ENCODE measurements at regions not wholly inside any gene's neighbourhood (a gene's known extent, or its start where the extent isn't known, plus 50 kb on each side); places are given as distances from the start of the nearest gene placed in this dataset.

- DNase-seq (ENCODE audit: low spot score), result no peak
- H3K9me3 Mint-ChIP-seq, result no peaks in the 10 kb centered on the region
- H3K4me3 Mint-ChIP-seq (ENCODE audit: low read depth), result peak overlapping the region; percentile 32
- peak overlapping the region; percentile 15 for H3K27ac Mint-ChIP-seq
- peaks cover 25% of the 10 kb centered on the region for H3K4me1 Mint-ChIP-seq (ENCODE audit: low read depth)
- intact Hi-C loops (cut with micrococcal nuclease), result loop anchor here (5.0 kb wide), 2 partner anchors 38 to 117 kb away; no protein-coding TSS in a partner anchor
- H3K36me3 Mint-ChIP-seq (ENCODE audit: low read depth), result no peaks in the 10 kb centered on the region
- peaks cover 12% of the 10 kb centered on the region for H3K27me3 Mint-ChIP-seq (ENCODE audit: low read depth)
Observed at GRCh38 chr3:72099326-72100079, 314.6 kb upstream of the PROK2 start.

GRCh38 chr3:72097053-72097452 lies 312.1 kb upstream of the PROK2 start:
- Mint-ChIP-seq H3K27me3 (ENCODE audit: low read depth) (peaks cover 21% of the 10 kb centered on the region), H3K4me3 (ENCODE audit: low read depth) (no peak overlapping the region), H3K27ac (no peak overlapping the region), H3K4me1 (ENCODE audit: low read depth) (peaks cover 25% of the 10 kb centered on the region), H3K36me3 (ENCODE audit: low read depth) (no peaks in the 10 kb centered on the region), H3K9me3 (no peaks in the 10 kb centered on the region)
- intact Hi-C loops (cut with micrococcal nuclease), result no loop called here
- no peak for DNase-seq (ENCODE audit: low spot score)

- intact Hi-C loops (cut with micrococcal nuclease), result no loop called here
- peaks cover 27% of the 10 kb centered on the region for H3K27me3 Mint-ChIP-seq (ENCODE audit: low read depth)
- H3K4me3 Mint-ChIP-seq (ENCODE audit: low read depth), result no peak overlapping the region
- H3K27ac Mint-ChIP-seq, result no peak overlapping the region
- no peaks in the 10 kb centered on the region for H3K36me3 Mint-ChIP-seq (ENCODE audit: low read depth)
- no peaks in the 10 kb centered on the region for H3K9me3 Mint-ChIP-seq
- peaks cover 12% of the 10 kb centered on the region for H3K4me1 Mint-ChIP-seq (ENCODE audit: low read depth)
- DNase-seq (ENCODE audit: low spot score), result no peak
Observed at GRCh38 chr3:72095521-72095920, 310.6 kb upstream of the PROK2 start.

- intact Hi-C loops (cut with micrococcal nuclease), result no loop called here
- H3K4me3 Mint-ChIP-seq (ENCODE audit: low read depth), result no peak overlapping the region
- no peak overlapping the region for H3K27ac Mint-ChIP-seq
- H3K27me3 Mint-ChIP-seq (ENCODE audit: low read depth), result peaks cover 26% of the 10 kb centered on the region
- H3K4me1 Mint-ChIP-seq (ENCODE audit: low read depth), result peaks cover 4% of the 10 kb centered on the region
- no peaks in the 10 kb centered on the region for H3K36me3 Mint-ChIP-seq (ENCODE audit: low read depth)
- no peaks in the 10 kb centered on the region for H3K9me3 Mint-ChIP-seq
- no peak for DNase-seq (ENCODE audit: low spot score)
Observed at GRCh38 chr3:72093992-72094334, 309.0 kb upstream of the PROK2 start.

- intact Hi-C loops (cut with micrococcal nuclease), result no loop called here
Observed at GRCh38 chr3:72093270-72093991, 308.5 kb upstream of the PROK2 start.

GRCh38 chr3:72092778-72093177 lies 307.8 kb upstream of the PROK2 start:
- Mint-ChIP-seq H3K9me3 (no peaks in the 10 kb centered on the region), H3K4me3 (ENCODE audit: low read depth) (no peak overlapping the region), H3K4me1 (ENCODE audit: low read depth) (peaks cover 4% of the 10 kb centered on the region), H3K27ac (no peak overlapping the region), H3K36me3 (ENCODE audit: low read depth) (no peaks in the 10 kb centered on the region), H3K27me3 (ENCODE audit: low read depth) (peaks cover 23% of the 10 kb centered on the region)
- no peak for DNase-seq (ENCODE audit: low spot score)
- intact Hi-C loops (cut with micrococcal nuclease), result no loop called here

More at GRCh38 chr3:72093270-72093991, 308.5 kb upstream of the PROK2 start:
- Mint-ChIP-seq H3K4me1 (ENCODE audit: low read depth) (peaks cover 4% of the 10 kb centered on the region), H3K9me3 (no peaks in the 10 kb centered on the region), H3K4me3 (ENCODE audit: low read depth) (no peak overlapping the region), H3K27ac (no peak overlapping the region), H3K36me3 (ENCODE audit: low read depth) (no peaks in the 10 kb centered on the region), H3K27me3 (ENCODE audit: low read depth) (peaks cover 23% of the 10 kb centered on the region)
- DNase-seq (ENCODE audit: low spot score), result no peak

GRCh38 chr3:72088486-72089025 lies 303.6 kb upstream of the PROK2 start:
- Mint-ChIP-seq H3K9me3 (no peaks in the 10 kb centered on the region), H3K4me1 (ENCODE audit: low read depth) (peaks cover 4% of the 10 kb centered on the region), H3K27ac (no peak overlapping the region), H3K27me3 (ENCODE audit: low read depth) (peaks cover 13% of the 10 kb centered on the region), H3K4me3 (ENCODE audit: low read depth) (no peak overlapping the region), H3K36me3 (ENCODE audit: low read depth) (no peaks in the 10 kb centered on the region)
- intact Hi-C loops (cut with micrococcal nuclease), result no loop called here
- no peak for DNase-seq (ENCODE audit: low spot score)

GRCh38 chr3:72087420-72087819 lies 302.5 kb upstream of the PROK2 start:
- intact Hi-C loops (cut with micrococcal nuclease), result no loop called here
- no peak for DNase-seq (ENCODE audit: low spot score)
- Mint-ChIP-seq H3K27ac (no peak overlapping the region), H3K4me3 (ENCODE audit: low read depth) (no peak overlapping the region), H3K4me1 (ENCODE audit: low read depth) (peaks cover 11% of the 10 kb centered on the region), H3K36me3 (ENCODE audit: low read depth) (no peaks in the 10 kb centered on the region), H3K9me3 (no peaks in the 10 kb centered on the region), H3K27me3 (ENCODE audit: low read depth) (peaks cover 9% of the 10 kb centered on the region)

GRCh38 chr3:72086743-72087087 lies 301.8 kb upstream of the PROK2 start:
- Mint-ChIP-seq H3K36me3 (ENCODE audit: low read depth) (no peaks in the 10 kb centered on the region), H3K4me3 (ENCODE audit: low read depth) (no peak overlapping the region), H3K9me3 (no peaks in the 10 kb centered on the region), H3K4me1 (ENCODE audit: low read depth) (peaks cover 13% of the 10 kb centered on the region), H3K27ac (no peak overlapping the region), H3K27me3 (ENCODE audit: low read depth) (peaks cover 9% of the 10 kb centered on the region)
- DNase-seq (ENCODE audit: low spot score), result no peak
- intact Hi-C loops (cut with micrococcal nuclease), result no loop called here

GRCh38 chr3:72086042-72086742 lies 301.2 kb upstream of the PROK2 start:
- Mint-ChIP-seq H3K27me3 (ENCODE audit: low read depth) (peaks cover 9% of the 10 kb centered on the region), H3K36me3 (ENCODE audit: low read depth) (no peaks in the 10 kb centered on the region), H3K27ac (no peak overlapping the region), H3K4me1 (ENCODE audit: low read depth) (peaks cover 13% of the 10 kb centered on the region), H3K4me3 (ENCODE audit: low read depth) (no peak overlapping the region), H3K9me3 (no peaks in the 10 kb centered on the region)
- no peak for DNase-seq (ENCODE audit: low spot score)
- intact Hi-C loops (cut with micrococcal nuclease), result no loop called here

- Mint-ChIP-seq H3K27ac (no peak overlapping the region), H3K27me3 (ENCODE audit: low read depth) (no peaks in the 10 kb centered on the region), H3K4me1 (ENCODE audit: low read depth) (peaks cover 14% of the 10 kb centered on the region), H3K9me3 (no peaks in the 10 kb centered on the region), H3K4me3 (ENCODE audit: low read depth) (no peak overlapping the region), H3K36me3 (ENCODE audit: low read depth) (no peaks in the 10 kb centered on the region)
- no peak for DNase-seq (ENCODE audit: low spot score)
- intact Hi-C loops (cut with micrococcal nuclease), result no loop called here
Observed at GRCh38 chr3:72085036-72085435, 300.1 kb upstream of the PROK2 start.

GRCh38 chr3:72082776-72083462 lies 298.0 kb upstream of the PROK2 start:
- peaks cover 29% of the 10 kb centered on the region for H3K4me1 Mint-ChIP-seq (ENCODE audit: low read depth)

More at GRCh38 chr3:72082776-72083462, 298.0 kb upstream of the PROK2 start:
- intact Hi-C loops (cut with micrococcal nuclease), result no loop called here
- Mint-ChIP-seq H3K27ac (no peak overlapping the region), H3K9me3 (no peaks in the 10 kb centered on the region), H3K36me3 (ENCODE audit: low read depth) (no peaks in the 10 kb centered on the region), H3K4me3 (ENCODE audit: low read depth) (no peak overlapping the region), H3K27me3 (ENCODE audit: low read depth) (no peaks in the 10 kb centered on the region)
- no peak for DNase-seq (ENCODE audit: low spot score)

Data from activated T-helper 2 cell treated with anti-CD3 and anti-CD28 coated beads, Interferon-gamma antibody, Interleukin-2, Interleukin-4, amounts not matched to agents 10 μg/mL and 5 μg/mL and 100 μg/mL, durations not matched to agents 14 hours and 24 hours and 36 hours (primary cell).